HEK293 (cell line): ENCODE measurements at regions not wholly inside any gene's neighbourhood (a gene's known extent, or its start where the extent isn't known, plus 50 kb on each side); places are given as distances from the start of the nearest gene placed in this dataset.
A peak's percentile ranks its signal among the peaks of the same experiment; 100 is the strongest.

Source experiments
- CTCF ChIP-seq: fragments of 450-650 bp; formaldehyde crosslinking; IDR thresholded peaks from 2 replicates; pipeline ENCODE4 v1.5.1; 2016; ENCODE audit warnings: missing biosample characterization, missing genetic modification characterization
- ZBTB1 ChIP-seq: fragments of 450-650 bp; formaldehyde crosslinking; IDR thresholded peaks from 2 replicates; pipeline ENCODE4 v1.5.1; 2016; ENCODE audit warnings: missing biosample characterization, missing genetic modification characterization
- ZBTB26 ChIP-seq: fragments of 450-650 bp; formaldehyde crosslinking; optimal IDR thresholded peaks from 2 replicates; pipeline ENCODE3; 2016; ENCODE audit warnings: missing biosample characterization, mild to moderate bottlenecking, missing genetic modification characterization
- ZNF23 ChIP-seq: fragments of 450-650 bp; formaldehyde crosslinking; IDR thresholded peaks from 2 replicates; pipeline ENCODE4 v1.5.1; 2016; ENCODE audit warnings: missing biosample characterization, missing genetic modification characterization, borderline replicate concordance
- ZNF324 ChIP-seq: fragments of 450-650 bp; formaldehyde crosslinking; IDR thresholded peaks from 2 replicates; pipeline ENCODE4 v1.5.1; 2016; ENCODE audit warnings: missing biosample characterization, missing genetic modification characterization
- ZNF692 ChIP-seq: fragments of 450-650 bp; formaldehyde crosslinking; IDR thresholded peaks from 2 replicates; pipeline ENCODE4 v1.5.1; 2016; ENCODE audit warnings: missing biosample characterization, missing genetic modification characterization

- TF ChIP-seq ZBTB1 (tag by site-specific recombination) (no peak), ZNF324 (tag by site-specific recombination) (no peak), CTCF (tag by site-specific recombination) (0 out of 2 replicates have a peak, but pooled peaks have one; percentile 35), ZNF23 (no peak), ZNF692 (tag by site-specific recombination) (no peak), ZBTB26 (tag by site-specific recombination) (no peak)
Observed at GRCh38 chr1:178031856-178032320, 62.0 kb upstream of the RASAL2 start.
